DND-41 (cell line): ENCODE measurements at regions not wholly inside any gene's neighbourhood (a gene's known extent, or its start where the extent isn't known, plus 50 kb on each side); places are given as distances from the start of the nearest gene placed in this dataset.
"Not testable (repeated sequence)": the region's sequence is repeated elsewhere in the genome, so short reads cannot be mapped to it uniquely, and the experiment has no call there.

Experiments
- ATAC-seq: fragments of 200-7000 bp; cut with Tn5 transposase; 3 replicates; pipeline ENCODE4 v1.9.1; 2021; ENCODE audit warnings: low read depth; ENCODE audit not compliant: insufficient read depth
- DNase-seq: peaks from one replicate; pipeline ENCODE4 v3.0.0-alpha.2; 2020
- H2AFZ ChIP-seq: 2 replicates; pipeline ENCODE4 v1.6.0; 2012; ENCODE audit warnings: low read depth, low read length
- H3K27ac ChIP-seq: 2 replicates; pipeline ENCODE4 v1.5.1; 2012; ENCODE audit warnings: low read length, inconsistent platforms
- H3K27me3 ChIP-seq: fragments of 200-600 bp; sonication (generic); 2 replicates; pipeline ENCODE4 v1.6.0; 2012; ENCODE audit warnings: low read length, mild to moderate bottlenecking, inconsistent platforms; ENCODE audit not compliant: insufficient read depth, poor library complexity
- H3K36me3 ChIP-seq: 2 replicates; pipeline ENCODE4 v1.5.1; 2012; ENCODE audit warnings: low read length, inconsistent platforms; ENCODE audit not compliant: insufficient read depth
- H3K4me1 ChIP-seq: 2 replicates; pipeline ENCODE4 v1.5.1; 2012; ENCODE audit warnings: mild to moderate bottlenecking, low read length; ENCODE audit not compliant: insufficient read depth
- H3K4me2 ChIP-seq: 2 replicates; pipeline ENCODE4 v1.6.0; 2012; ENCODE audit warnings: mild to moderate bottlenecking, moderate library complexity, low read length, inconsistent platforms; ENCODE audit not compliant: insufficient read depth
- H3K4me3 ChIP-seq, 2 experiments: fragments of 200-600 bp in 1 of 2; shearing (Covaris generic) in 1 of 2; 2 replicates each; pipeline ENCODE4 v1.5.1; 2012 to 2016; ENCODE audit warnings: inconsistent platforms in 2 of 2, low read length in 2 of 2, mild to moderate bottlenecking in 2 of 2, low read depth in 1 of 2, moderate library complexity in 1 of 2
- H3K79me2 ChIP-seq: 2 replicates; pipeline ENCODE4 v1.6.0; 2012; ENCODE audit warnings: low read length, inconsistent platforms; ENCODE audit not compliant: insufficient read depth
- H3K9ac ChIP-seq: 2 replicates; pipeline ENCODE4 v1.6.0; 2012; ENCODE audit warnings: low read depth, mild to moderate bottlenecking, inconsistent platforms, low read length, moderate library complexity
- H3K9me3 ChIP-seq: 2 replicates; pipeline ENCODE4 v1.5.1; 2012; ENCODE audit warnings: low read length, moderate library complexity, mild to moderate bottlenecking, inconsistent platforms; ENCODE audit not compliant: insufficient read depth, severe bottlenecking
- H4K20me1 ChIP-seq: 2 replicates; pipeline ENCODE4 v1.6.0; 2012; ENCODE audit warnings: low read length; ENCODE audit not compliant: insufficient read depth
- CTCF ChIP-seq: IDR thresholded peaks from 2 replicates; pipeline ENCODE4 v1.5.1; 2012; ENCODE audit warnings: borderline replicate concordance, low read length, moderate library complexity, mild to moderate bottlenecking; ENCODE audit not compliant: poor library complexity, severe bottlenecking; ENCODE audit errors: extremely low read depth
- EZH2 ChIP-seq: IDR thresholded peaks from 3 replicates; pipeline ENCODE4 v1.6.1; 2012; ENCODE audit warnings: borderline replicate concordance, low read depth, mild to moderate bottlenecking, moderate library complexity, low read length, inconsistent platforms; ENCODE audit not compliant: severe bottlenecking

GRCh38 chr2:35585972-35586371, 769.6 kb upstream of the CRIM1 start:
- Histone ChIP-seq H3K4me2 (no peak overlapping the region), H3K9me3 (peaks cover 26% of the 10 kb centered on the region), H3K79me2 (no peaks in the 10 kb centered on the region), H3K9ac (no peak overlapping the region), H3K36me3 (no peaks in the 10 kb centered on the region), H3K27ac (no peak overlapping the region), H3K27me3 (no peaks in the 10 kb centered on the region), H3K4me3 (no peak overlapping the region), H3K4me1 (no peaks in the 10 kb centered on the region), H4K20me1 (no peaks in the 10 kb centered on the region), H2AFZ (no peak overlapping the region)
- TF ChIP-seq EZH2 = no peak
- no peak for TF ChIP-seq CTCF
- ATAC-seq = no peak
- DNase-seq = no peak

GRCh38 chr2:35582637-35583036, 772.9 kb upstream of the CRIM1 start:
- H3K27ac ChIP-seq = no peak overlapping the region
- H3K4me1 ChIP-seq = no peaks in the 10 kb centered on the region
- H3K79me2 ChIP-seq = no peaks in the 10 kb centered on the region
- ATAC-seq (no peak), DNase-seq (no peak)
- H3K9me3 ChIP-seq = peaks cover 26% of the 10 kb centered on the region
- H4K20me1 ChIP-seq = no peaks in the 10 kb centered on the region
- no peaks in the 10 kb centered on the region for H3K36me3 ChIP-seq
- H3K4me2 ChIP-seq = no peak overlapping the region
- no peak overlapping the region for H3K9ac ChIP-seq
- TF ChIP-seq CTCF (no peak), EZH2 (no peak)
- no peak overlapping the region for H3K4me3 ChIP-seq
- no peaks in the 10 kb centered on the region for H3K27me3 ChIP-seq
- no peak overlapping the region for H2AFZ ChIP-seq

GRCh38 chr2:35580956-35581355, 774.6 kb upstream of the CRIM1 start:
- DNase-seq = no peak
- TF ChIP-seq CTCF (no peak), EZH2 (no peak)
- Histone ChIP-seq H3K9me3 (peaks cover 15% of the 10 kb centered on the region), H3K4me2 (no peak overlapping the region), H3K36me3 (no peaks in the 10 kb centered on the region), H3K9ac (no peak overlapping the region), H3K27ac (no peak overlapping the region), H3K4me1 (no peaks in the 10 kb centered on the region), H3K79me2 (no peaks in the 10 kb centered on the region), H3K27me3 (no peaks in the 10 kb centered on the region), H2AFZ (no peak overlapping the region), H4K20me1 (no peaks in the 10 kb centered on the region), H3K4me3 (no peak overlapping the region)
- no peak for ATAC-seq

- H3K9ac ChIP-seq, H3K36me3 ChIP-seq, H3K4me1 ChIP-seq, DNase-seq, H3K27me3 ChIP-seq, H4K20me1 ChIP-seq, ATAC-seq, H3K4me2 ChIP-seq, H3K9me3 ChIP-seq, H3K79me2 ChIP-seq, H2AFZ ChIP-seq, H3K4me3 ChIP-seq, H3K27ac ChIP-seq: not testable (repeated sequence)
These were observed 787.0 kb upstream of the CRIM1 start for GRCh38 chr2:35568574-35568973.
